ENCODE measurements at regions not wholly inside any gene's neighbourhood (a gene's known extent, or its start where the extent isn't known, plus 50 kb on each side); places are given as distances from the start of the nearest gene placed in this dataset.
"Not testable (repeated sequence)": the region's sequence is repeated elsewhere in the genome, so short reads cannot be mapped to it uniquely, and the experiment has no call there.

DNA sequence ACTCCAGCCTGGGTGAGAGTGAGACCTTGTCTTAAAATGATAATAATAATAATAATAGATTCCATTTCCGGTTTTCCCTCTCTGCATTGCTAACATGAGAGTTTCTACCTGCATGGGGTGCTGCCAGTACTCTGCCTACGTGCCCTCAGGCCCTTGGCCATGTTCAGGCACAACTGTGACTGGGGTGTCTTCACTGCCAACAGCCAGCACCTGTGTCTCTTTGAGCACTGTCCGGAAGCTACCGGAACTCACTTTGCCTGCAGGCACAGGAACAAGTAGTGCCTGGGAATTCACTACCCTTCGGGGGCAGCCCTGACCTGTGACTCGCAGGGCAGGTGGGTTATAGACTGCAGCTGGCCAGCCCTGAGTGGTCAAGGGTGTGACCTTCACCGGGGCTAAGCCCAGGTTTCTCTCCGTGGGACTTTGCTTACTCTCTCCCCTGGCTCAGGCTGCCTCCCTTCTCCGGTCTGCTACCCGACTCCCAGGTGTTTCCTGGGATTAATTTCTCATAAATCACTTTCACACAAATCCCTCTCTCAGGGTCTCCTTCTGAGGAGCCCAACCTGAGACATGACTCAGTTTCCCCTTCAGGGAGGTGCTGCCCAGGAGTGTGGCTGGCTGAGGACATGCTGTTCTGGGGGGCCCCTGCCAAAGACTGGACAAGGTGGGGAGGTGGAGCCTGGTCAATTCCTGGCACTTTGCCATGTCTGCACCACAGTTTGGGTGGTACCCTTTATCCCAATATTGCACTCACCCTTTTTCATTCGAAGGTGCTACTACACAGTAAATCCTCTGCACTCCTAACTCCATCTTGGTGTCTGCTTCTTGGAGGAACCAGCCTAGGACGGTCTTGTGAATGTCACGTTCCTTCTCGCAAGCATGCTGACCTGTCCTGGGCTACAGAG, 79.5 kb upstream of the RALGAPA2 start:
- no peak for DNase-seq

DNA sequence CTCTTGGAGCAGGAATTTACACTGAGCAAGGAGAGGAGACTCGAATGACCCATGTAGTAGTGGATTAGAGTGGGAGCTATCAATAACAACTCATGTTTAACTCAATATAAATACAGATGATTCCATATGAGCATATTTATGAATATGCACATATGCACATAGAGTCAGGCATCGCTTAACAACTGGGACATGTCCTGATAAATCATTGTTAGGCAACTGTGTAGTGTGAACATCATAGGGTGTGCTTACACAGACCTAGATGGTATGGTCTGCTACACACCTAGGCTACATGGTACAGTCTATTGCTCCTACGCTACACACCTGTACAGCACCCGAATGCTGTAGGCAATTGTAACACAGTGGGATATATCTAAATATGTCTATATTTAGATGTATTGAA, 75.9 kb upstream of the RALGAPA2 start:
- DNase-seq: no peak

DNA sequence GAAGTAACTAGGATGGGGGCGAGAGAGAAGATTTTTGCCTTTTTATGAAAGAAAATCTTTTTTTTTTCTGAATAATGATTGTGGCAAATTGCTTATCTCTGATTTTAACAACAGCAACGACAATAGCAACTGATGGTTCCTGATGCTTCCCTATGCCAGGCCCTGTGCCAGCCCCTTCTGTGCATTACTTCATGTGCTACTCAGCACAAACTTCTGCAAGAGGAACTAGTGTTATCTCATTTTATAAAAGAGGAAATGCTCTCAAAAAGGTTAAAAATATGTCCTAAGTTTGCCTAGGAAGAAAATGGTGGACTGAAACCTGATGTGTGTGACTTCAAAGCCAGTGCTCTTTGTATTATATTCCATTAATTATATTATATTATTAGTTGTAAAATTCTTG, 74.0 kb upstream of the RALGAPA2 start:
- DNase-seq: no peak

DNA sequence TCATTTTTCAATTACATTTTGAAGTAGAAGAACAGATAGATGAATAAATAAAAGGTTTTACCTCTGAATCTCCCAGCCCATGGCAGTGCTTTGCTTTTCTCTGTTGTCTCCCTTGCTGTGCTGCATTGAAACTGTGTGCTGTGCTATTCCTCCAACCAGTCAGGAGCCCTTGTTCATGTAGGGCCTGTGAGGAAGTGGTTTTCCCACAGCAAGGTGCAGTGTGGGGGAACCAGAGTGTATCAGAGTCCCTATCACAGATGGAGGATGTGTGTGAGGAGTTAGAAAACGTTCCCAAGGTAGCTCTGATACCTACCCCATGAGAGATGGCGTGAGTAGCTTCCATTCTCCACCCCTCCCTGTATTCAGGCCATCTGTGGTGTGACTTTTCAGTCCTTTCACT, 72.8 kb upstream of the RALGAPA2 start:
- no peak for DNase-seq

DNA sequence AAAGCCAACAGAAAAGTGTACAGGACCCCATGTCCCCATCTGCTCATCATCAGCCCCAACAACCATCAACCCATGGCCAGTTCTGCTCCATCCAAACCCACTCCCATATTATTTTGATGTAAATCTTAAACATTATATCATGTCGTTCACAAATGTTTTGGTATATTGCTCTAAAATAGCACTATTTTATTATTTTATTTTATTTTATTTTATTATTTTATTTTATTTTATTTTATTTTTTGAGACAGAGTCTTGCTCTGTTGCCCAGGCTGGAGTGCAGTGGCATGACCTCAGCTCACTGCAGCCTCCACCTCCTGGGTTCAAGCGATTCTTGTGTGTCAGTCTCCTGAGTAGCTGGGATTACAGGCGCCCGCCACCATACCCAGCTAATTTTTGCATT, 72.0 kb upstream of the RALGAPA2 start:
- not testable (repeated sequence) for DNase-seq

DNA sequence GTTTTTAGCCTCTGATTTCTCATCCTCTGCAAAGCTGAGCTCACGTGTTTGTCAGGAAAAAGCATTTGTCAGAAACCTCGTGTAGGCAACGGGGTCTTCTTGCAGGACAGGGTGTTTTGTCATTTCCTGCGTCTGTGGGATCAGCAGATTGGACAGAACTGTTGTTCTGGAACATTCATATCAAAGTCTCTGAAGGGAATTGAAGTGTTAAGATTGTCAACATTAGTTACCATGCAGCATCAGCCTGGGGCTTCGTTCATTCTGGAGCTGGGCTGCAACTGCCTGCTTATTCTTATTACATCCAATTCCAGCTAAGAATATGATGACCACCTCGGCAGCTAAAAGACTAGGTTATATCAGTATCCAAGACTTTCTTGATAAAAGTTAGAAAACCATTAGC, 71.0 kb upstream of the RALGAPA2 start:
- no peak for DNase-seq

DNA sequence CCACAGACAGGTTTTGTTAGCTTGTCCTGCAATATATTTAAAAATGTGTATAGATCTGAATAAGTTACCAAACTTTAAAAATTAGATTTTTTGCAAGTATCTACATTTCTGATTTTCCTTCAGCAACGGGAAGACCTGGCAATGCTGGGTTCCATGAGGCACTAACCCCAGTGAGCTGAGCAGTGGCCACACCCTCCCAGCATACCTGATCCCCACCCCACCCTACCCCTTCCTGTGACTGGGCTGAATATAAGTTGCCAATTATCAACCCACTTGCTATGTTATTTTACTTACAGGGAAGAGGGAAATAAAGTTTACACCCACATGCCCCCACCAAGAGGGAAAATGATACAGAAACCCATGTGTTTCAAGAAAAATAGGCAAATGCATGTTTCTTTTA, 70.3 kb upstream of the RALGAPA2 start:
- no peak for DNase-seq

DNA sequence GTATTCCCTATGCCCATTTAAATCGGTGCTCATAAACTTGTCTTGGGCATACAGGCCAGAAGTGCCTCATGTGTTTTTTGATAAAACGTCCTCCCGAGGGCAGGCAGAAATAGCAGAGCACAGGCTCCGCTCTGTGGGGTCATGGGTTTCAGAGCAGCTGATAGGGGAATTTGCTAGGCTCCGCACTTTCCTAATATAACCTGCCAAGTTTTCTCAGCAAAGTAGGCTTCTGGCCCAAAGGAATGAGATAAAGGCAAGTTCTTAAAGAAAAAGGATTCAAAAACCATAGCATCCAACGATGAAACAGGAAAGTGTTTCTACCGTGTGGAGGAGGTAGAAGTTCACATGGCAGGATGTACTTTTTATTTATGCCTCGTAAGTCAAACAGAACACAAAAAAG, 69.8 kb upstream of the RALGAPA2 start:
- no peak for DNase-seq

DNA sequence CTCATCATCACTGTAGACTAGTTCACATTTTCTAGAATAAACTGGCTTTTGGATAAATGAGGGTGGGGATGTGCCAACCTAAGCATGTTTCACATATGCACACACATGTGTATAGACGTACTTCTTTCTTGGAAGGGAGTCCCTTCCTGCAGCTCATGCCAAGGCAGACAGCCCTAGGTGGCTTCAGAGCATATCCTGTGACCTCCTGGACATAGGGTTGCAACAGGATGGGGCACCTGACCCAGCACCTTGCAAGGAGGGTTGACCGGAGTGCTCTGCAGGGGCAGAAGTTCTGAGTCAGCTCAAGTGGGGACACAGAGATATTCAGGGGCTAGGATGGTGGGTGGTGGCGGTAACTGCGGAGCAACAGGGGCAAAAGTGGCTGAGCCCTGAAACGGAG, 68.6 kb upstream of the RALGAPA2 start:
- no peak for DNase-seq

DNA sequence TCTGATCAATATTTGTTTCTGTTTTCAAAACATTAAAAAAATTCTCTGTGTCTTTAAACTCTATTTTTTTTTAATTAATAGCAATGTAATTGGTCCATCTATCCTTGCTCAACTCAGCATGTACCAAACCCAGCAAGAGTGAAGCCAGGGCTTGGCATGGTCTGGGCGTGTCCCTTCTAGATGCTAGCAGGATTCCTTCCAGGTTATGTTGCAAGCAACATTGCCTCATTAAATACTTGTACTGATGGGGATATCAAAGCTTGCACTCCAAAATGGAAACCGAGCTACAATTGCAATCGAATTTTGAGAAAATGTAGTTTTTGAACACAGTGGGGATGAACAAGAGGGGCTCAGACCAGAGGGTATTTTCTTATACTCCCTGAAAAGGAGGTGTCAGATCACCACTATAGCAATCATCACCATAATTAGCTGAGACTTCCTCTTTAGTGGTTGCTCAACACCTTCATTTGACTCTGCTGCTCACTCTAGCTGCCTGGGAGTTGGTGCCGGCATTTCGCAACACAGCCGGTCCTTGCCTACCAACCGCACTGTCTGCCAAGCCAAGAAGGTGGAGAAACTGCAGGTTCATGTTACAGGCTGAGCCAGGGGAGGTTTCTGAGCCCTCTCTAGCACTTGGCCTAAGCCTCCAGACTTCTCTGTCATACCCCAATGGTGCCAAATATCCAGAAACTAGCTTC, 67.8 kb upstream of the RALGAPA2 start:
- no peak for DNase-seq

DNA sequence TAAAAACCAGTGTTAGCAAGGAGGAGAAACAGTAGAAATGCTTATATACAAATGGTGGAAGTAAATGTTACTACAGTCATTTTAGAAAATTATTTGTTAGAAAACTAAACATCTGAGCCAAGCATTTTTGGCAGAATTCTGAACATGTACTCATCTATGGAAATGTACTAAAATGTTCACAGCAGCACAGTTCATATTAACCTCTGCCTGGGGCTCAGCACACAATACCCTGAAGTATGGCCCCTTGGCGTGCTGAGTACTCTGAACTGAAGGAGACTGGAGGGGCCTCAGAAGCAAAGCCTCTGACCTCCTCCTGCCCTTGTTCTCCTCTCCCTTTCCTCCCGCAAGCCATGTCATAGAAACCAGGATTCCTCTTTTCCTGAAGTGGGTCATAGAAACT, 66.2 kb upstream of the RALGAPA2 start:
- no peak for DNase-seq

DNA sequence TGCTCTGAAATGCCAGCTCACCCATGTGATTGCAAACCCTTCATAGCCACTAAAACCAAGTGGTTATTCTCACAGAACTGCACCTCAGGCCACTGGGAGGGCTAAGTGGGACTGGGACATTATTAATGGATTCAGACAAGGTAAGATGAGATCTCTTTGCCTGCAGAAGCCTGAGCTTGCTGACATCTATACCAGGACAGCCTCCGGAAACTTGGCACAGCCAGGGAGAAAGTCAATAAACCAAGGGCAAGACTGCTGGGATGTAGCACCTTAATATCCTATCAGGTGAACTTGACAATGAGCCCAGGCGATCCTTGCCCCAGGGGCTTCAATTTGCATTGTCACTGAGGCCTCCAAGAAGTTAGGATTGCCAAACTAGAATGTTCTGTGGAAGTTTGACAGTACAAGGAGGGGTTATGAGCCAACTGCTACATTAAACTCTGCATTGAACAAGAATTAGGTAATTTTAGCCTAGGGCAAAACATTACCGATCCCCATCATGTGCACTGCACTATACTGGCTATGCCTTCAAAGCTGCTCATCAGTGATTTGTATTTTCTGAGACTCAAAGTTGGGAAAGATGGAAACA, 60.1 kb upstream of the RALGAPA2 start:
- no peak for DNase-seq

DNA sequence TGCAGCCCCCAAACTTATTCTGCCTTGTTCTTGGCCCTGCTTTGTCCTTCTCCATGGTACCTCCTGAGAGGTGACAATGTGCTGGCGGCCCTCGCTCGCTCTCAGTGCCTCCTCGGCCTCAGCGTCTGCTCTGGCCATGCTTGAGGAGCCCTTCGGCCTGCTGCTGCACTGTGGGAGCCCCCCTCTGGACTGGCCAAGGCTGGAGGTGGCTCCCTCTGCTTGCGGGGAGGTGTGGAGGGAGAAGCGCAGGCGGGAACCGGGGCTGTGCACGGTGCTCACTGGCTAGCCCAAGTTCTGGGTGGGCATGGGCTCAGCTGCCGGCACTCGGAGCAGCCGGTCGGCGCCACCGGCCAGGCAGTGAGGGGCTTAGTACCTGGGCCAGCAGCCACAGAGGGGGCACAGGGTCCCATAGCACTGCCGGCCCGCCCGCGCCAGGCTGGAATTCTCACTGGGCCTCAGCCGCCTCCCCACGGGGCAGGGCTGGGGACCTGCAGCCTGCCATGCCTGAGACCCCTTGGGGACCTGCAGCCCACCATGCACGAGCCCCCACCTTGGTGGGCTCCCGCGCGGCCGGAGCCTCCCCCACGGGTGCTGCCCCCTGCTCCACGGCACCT, 55.9 kb upstream of the RALGAPA2 start:
- no peak for DNase-seq

DNA sequence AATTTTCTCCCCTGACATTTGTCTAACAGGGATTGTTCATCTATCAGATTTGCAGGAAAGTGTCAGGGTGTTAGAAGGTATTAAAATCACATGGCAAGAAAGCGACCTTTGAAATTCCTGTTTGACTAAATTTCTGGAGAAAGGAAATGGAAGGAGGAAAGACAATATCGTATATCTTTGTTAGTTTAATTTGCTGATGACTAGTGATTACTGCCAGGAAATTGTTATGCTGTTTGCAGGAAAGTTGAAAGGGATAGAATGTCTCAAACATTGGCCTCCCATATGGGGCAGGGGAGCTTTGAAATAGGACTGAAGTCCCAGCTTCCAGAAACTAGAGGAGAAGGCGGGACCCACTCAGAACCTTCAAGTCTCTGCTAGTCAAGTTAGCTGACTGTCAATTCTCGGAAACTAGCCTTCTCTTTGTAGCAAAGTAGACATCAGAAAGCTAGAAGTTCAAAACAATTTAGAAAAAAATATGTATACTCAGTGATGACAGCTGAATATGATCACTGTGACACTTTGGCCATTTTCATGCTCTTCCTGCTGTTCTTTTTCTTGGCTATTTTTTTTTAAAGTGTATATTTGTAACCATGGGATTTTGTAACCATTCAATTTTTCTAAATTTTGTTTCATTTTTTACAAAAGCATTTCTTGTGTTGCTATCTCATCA, 53.4 kb upstream of the RALGAPA2 start:
- no peak for DNase-seq

DNA sequence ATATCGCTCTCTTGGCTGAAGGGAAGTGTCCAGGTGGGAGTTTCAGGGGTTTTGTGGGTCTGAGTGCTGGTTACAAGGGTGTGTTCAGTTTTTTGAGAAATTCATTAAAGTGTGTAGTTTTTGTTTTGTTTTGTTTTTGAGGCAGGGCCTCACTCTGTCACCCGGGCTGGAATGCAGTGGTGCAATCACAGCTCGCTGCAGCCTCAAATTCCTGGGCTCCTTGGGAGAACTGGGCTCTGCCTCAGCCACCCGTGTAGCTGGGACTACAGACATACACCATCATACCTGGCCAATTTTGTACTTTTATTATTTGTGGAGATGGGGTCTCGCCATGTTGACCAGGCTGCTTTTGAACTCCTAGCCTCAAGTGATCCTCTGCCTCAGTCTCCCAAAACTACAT, 51.2 kb upstream of the RALGAPA2 start:
- no peak for DNase-seq
